ENCODE measurements at regions not wholly inside any gene's neighbourhood (a gene's known extent, or its start where the extent isn't known, plus 50 kb on each side); places are given as distances from the start of the nearest gene placed in this dataset.

DNA sequence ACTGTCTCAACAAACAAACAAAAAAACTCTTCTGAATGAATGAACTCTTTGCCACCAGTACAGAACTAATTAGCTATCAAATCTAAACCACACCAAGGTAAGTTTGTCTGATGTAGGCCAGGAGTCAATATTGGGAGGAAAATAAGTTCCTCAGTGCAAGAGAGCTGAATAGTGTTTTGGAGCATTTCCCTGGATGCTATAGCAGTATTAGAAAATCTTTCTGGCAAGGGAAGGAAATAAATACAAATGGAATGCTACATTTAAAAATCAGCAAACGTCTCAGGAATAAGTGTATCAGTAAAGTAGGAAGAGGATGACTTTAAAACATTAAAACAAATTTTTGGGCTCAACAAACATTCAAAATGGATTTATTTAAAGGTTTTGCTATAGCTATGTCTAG, 81.3 kb upstream of the TMTC4 start:
- no peak for DNase-seq (ENCODE audit: low spot score)
- TF ChIP-seq, protein P1, sequence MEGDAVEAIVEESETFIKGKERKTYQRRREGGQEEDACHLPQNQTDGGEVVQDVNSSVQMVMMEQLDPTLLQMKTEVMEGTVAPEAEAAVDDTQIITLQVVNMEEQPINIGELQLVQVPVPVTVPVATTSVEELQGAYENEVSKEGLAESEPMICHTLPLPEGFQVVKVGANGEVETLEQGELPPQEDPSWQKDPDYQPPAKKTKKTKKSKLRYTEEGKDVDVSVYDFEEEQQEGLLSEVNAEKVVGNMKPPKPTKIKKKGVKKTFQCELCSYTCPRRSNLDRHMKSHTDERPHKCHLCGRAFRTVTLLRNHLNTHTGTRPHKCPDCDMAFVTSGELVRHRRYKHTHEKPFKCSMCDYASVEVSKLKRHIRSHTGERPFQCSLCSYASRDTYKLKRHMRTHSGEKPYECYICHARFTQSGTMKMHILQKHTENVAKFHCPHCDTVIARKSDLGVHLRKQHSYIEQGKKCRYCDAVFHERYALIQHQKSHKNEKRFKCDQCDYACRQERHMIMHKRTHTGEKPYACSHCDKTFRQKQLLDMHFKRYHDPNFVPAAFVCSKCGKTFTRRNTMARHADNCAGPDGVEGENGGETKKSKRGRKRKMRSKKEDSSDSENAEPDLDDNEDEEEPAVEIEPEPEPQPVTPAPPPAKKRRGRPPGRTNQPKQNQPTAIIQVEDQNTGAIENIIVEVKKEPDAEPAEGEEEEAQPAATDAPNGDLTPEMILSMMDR (IDR thresholded peaks at IDR 0.05; ENCODE audit: extremely low read depth, insufficient read depth, missing control alignments): no peak
- in situ Hi-C loops (cut with MboI; ENCODE audit: low pct_unique_long_range_greater_than_20kb, low sequenced_read_pairs, unreplicated experiment): no loop called here

DNA sequence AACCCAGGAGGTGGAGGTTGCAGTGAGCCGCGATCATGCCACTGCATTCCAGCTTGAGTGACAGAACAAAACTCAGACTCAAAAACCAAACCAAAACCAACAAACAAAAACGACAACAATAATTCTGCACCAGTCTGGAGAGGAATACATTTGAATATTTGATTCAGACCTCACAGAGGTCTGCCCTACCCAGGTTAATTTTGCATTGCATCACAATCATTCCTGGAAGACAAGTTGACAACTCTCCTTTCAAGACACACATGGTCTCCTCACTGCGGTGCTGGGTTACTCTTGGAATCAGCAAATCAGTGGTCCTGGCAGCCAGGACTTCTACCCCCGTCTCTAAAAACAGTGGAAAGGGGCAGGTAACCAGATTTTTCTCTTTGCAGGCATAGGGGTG, 79.9 kb upstream of the TMTC4 start:
- TF ChIP-seq, protein P1 (IDR thresholded peaks at IDR 0.05; ENCODE audit: extremely low read depth, insufficient read depth, missing control alignments): no peak
- in situ Hi-C loops (cut with MboI; ENCODE audit: low pct_unique_long_range_greater_than_20kb, low sequenced_read_pairs, unreplicated experiment): no loop called here
- no peak for DNase-seq (ENCODE audit: low spot score)

DNA sequence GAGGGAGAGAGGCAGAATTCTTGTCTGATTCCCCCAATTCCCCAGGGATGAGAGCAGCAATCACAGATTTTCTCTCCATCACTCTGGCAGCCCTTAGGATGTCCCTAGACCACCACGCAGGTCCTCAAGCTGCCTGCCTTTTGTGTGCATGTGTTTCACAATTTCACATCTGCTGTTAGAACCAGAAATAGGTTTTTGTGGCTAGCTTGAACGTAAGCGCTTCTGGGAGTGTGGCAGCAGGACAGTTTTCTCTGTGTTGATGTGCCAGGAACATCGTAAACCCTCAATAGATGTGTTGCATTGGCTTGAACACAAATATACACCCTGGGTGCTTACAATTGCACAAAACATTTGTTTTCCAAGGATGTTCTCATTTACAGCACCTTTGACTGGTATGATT, 78.8 kb upstream of the TMTC4 start:
- TF ChIP-seq, protein P1 (IDR thresholded peaks at IDR 0.05; ENCODE audit: extremely low read depth, insufficient read depth, missing control alignments): no peak
- DNase-seq (ENCODE audit: low spot score): no peak
- in situ Hi-C loops (cut with MboI; ENCODE audit: low pct_unique_long_range_greater_than_20kb, low sequenced_read_pairs, unreplicated experiment): no loop called here

DNA sequence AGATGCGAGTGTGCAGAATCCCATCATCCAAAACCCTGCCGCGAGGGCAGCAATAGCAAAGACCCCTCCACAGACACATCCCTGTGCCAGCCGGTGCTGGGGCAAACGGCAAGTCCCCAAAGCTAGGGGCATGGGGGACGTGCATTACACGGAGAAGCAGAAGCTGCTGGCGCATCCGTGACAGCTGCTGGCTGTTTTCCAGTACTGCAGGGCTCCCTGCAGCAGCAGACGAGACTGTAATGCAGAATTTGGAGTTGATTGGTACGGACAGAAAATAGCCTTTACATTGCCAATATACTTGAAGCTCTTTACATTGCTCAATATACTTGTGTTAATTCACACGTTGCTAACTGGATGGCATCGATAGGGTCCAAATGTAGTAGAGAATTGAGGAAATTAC, 77.2 kb upstream of the TMTC4 start:
- no peak for DNase-seq (ENCODE audit: low spot score)
- in situ Hi-C loops (cut with MboI; ENCODE audit: low pct_unique_long_range_greater_than_20kb, low sequenced_read_pairs, unreplicated experiment): no loop called here
- TF ChIP-seq, protein P1 (IDR thresholded peaks at IDR 0.05; ENCODE audit: extremely low read depth, insufficient read depth, missing control alignments): no peak

DNA sequence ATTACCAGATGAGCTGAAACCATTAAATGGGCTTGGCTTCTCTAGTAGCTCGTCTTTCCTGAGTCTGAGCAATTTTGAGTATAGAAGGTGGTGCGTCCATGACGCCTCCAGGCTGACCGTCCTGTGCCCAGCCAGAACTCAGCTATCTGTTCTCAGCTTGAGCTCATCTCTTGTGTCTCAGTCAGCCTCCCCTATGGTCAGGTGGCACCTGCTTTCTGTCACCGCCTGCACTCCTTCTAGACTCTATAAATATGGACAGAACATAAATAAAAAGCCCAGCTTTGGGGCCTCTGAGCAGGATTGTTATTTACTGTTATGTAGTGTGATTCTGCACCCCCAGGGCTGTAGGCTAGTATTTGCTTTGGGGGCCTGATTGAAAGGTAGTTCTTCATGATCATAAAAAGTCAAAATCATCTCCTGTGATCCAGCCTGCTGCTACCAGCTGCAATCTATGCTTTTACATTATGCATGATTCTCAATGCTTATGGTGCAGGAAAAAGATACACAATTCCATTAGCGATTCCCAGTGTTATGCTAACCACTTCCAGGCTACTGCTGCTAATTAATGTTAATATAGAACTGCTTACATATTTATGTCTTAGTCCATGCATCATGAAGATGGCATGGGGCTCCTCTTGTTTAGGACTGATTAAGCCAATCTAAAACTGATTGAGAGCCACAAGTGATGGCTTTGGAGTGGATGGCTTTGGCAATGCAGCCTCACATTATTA, 72.5 kb upstream of the TMTC4 start:
- in situ Hi-C loops (cut with MboI; ENCODE audit: low pct_unique_long_range_greater_than_20kb, low sequenced_read_pairs, unreplicated experiment): no loop called here
- TF ChIP-seq, protein P1 (IDR thresholded peaks at IDR 0.05; ENCODE audit: extremely low read depth, insufficient read depth, missing control alignments): no peak
- DNase-seq (ENCODE audit: low spot score): no peak

DNA sequence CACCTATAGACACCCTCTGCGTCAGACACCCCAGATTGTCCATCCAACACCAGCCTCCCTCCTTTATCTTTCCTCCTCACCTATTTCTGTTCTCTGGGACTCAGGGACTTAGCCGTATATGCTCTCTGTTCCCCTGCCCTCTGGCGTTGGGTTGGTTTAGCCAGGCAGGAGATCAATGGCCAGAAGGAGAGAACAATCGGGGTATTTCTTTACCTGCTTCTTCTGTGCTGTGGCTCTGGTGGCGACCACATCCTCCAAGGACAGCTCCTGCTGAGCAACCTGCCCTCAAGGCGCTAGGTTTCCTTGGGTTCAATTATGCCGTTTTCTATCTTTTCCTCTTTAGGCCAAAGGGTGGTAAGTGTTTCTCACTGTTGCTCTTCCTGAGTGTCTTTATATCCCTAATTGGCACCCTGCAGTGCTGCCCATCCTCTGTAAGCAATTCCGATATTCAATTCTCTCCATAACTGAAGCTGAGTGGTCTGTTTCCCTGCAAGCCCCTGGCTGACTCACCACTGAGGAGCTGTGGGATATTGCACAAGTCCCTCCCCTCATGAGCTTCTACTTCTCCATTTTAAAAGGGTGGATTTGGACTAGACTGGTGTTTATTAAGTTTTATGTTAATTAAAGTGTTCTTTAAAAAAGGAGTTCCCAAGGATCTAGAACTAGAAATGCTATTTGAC, 63.7 kb upstream of the TMTC4 start:
- no peak for DNase-seq (ENCODE audit: low spot score)
- in situ Hi-C loops (cut with MboI; ENCODE audit: low pct_unique_long_range_greater_than_20kb, low sequenced_read_pairs, unreplicated experiment): no loop called here

More for the DNA sequence above, 63.7 kb upstream of the TMTC4 start:
- TF ChIP-seq, protein P1 (IDR thresholded peaks at IDR 0.05; ENCODE audit: extremely low read depth, insufficient read depth, missing control alignments): no peak

All from GM13977 (cell line).